ENCODE measurements at regions not wholly inside any gene's neighbourhood (a gene's known extent, or its start where the extent isn't known, plus 50 kb on each side); places are given as distances from the start of the nearest gene placed in this dataset.

DNA sequence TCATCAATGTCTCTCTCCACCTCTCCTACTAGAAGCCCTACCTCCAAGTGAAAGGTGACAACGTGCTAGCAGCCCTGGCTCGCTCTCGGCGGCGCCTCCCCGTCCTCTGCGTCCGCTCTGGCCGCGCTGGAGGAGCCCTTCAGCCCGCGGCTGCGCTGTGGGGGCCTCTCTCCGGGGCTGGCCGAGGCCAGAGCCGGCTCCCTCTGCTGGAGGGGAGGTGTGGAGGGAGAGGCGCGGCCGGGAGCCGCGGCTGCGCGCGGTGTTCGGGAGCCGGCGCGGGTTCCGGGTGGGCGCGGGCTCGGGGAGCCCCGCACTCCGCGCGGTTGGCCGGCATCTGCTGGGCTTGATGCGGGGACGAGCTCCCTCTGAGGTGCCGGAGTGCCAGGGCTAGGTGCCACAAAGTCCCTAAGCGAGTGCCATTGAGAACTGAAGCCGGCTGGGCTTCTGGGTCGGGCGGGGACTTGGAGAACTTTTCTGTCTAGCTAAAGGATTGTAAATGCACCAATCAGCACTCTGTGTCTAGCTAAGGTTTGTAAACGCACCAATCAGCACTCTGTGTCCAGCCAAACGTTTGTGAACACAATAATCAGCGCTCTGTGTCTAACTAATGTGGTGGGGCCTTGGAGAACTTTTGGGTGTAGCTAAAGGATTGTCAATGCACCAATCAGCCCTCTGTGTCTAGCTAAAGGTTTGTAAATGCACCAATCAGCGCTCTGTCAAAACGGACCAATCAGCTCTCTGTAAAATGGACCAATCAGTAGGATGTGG, 84.8 kb upstream of the ARRDC4 start:
- no peak overlapping the region for H3K4me3 ChIP-seq (replicated peaks; ENCODE audit: low read depth, low read length)
- DNase-seq (ENCODE audit: low read depth), result no peak
- no peak for TF ChIP-seq CTCF (IDR thresholded peaks at IDR 0.05; ENCODE audit: low read length, missing control alignments)

DNA sequence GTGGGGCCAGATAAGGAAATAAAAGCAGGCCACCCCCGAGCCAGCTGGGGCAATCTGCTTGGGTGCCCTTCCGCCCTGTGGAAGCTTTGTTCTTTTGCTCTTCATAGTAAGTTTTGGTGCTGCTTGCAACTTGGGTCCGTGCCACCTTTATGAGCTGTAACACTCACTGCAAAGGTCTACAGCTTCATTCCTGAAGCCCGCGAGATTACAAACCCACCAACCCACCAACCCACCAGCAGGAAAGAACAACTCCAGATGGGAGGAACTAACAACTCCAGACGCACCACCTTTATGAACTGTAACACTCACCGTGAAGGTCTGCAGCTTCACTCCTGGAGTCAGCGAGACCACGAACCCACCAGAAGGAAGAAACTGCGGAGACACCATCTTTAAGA, 84.2 kb upstream of the ARRDC4 start:
- DNase-seq (ENCODE audit: low read depth), result no peak
- no peak for TF ChIP-seq CTCF (IDR thresholded peaks at IDR 0.05; ENCODE audit: low read length, missing control alignments)
- no peak overlapping the region for H3K4me3 ChIP-seq (replicated peaks; ENCODE audit: low read depth, low read length)

- no peak for DNase-seq (ENCODE audit: low read depth)
- no peak for TF ChIP-seq CTCF (IDR thresholded peaks at IDR 0.05; ENCODE audit: low read length, missing control alignments)
- no peak overlapping the region for H3K4me3 ChIP-seq (replicated peaks; ENCODE audit: low read depth, low read length)
Observed at GRCh38 chr15:97881346-97881965, 79.0 kb upstream of the ARRDC4 start.

DNA sequence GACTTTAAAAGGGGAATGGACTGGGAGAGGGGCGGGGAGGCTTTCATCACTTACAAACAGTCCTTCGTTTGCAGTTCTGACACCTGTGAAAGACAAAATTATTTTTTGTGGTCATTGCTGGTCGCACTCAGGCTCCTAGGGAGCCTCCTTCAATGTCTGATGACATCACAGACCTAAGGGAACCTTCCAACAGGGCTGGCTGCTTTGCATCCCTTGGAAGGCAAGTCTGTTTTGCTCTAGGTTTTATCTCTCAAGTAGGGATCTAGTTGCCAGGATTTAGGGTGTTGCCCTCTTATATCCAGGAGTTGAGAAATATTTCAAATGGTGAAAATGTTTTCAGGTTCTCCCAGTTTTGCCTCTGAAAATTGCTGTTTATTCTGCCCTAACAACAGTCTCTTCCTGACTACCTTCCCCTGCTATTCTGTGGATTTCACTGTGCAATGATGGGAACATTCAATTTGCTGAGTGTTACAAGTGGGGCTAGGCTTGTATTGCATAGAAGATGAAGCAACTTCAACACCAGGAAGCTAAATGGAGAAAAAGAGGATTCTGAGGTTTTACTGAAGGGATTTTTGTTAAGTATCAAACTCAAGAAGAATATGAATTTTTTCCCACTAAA, 75.9 kb upstream of the ARRDC4 start:
- no peak overlapping the region for H3K4me3 ChIP-seq (replicated peaks; ENCODE audit: low read depth, low read length)
- no peak for DNase-seq (ENCODE audit: low read depth)
- no peak for TF ChIP-seq CTCF (IDR thresholded peaks at IDR 0.05; ENCODE audit: low read length, missing control alignments)

DNA sequence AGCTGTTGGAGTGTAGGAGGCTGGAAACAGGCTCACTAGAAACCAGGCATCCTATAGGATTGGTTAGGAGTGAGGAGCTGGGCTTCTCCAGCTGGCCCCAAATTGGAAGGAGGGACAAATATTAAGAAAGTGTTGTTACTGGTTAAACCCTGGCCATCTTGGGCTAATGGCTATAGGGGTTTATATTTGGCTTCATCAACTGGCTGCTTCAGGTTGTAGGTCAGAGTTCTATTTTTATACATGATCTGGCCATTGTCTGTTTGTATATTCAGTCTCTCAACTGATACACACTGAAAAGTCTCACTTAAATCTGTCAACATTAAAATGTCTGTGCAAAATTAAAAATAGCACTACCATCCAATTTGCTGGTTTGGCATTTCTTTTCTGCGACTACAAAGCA, 70.2 kb upstream of the ARRDC4 start:
- no peak overlapping the region for H3K4me3 ChIP-seq (replicated peaks; ENCODE audit: low read depth, low read length)
- DNase-seq (ENCODE audit: low read depth), result no peak
- TF ChIP-seq CTCF (IDR thresholded peaks at IDR 0.05; ENCODE audit: low read length, missing control alignments), result no peak

DNA sequence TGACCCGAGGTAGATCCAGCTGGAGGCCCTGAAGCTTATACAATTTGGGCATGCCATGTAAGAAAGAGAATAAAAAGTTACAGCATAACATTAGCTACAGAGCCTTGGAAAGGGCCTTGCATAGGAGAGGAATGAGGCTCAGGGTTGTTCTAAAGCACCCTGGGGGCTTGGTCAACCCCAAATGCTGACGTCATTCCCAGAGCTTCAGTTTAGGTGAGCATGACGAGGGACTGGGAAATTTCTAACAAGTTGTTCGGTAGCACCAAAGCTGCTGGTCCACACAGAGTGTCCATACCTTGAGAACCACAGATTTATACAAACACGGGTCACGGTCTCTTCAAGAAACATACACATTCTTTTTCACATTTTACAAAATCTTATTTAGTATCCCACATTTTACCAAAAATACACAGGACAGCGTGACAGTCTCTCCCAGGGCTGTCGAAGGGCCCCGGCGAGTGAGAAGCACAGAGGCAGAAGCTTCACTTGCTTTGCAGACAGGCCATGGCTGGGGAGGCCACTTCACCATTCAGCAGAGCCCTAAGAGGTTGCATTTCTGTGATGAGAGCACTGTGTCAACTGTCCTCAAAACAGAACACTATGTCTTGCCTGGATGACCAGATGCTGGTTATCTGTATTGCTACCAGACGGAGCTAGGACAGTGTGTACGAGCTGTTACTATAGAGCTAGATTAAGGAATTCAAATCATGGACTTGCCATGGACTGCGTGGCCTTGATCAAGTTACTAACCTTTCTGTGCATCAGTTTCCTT, 68.2 kb upstream of the ARRDC4 start:
- H3K4me3 ChIP-seq (replicated peaks; ENCODE audit: low read depth, low read length), result no peak overlapping the region
- DNase-seq (ENCODE audit: low read depth), result no peak
- no peak for TF ChIP-seq CTCF (IDR thresholded peaks at IDR 0.05; ENCODE audit: low read length, missing control alignments)

Measured in fibroblast of pulmonary artery (primary cell).